SJCRH30 (cell line): ENCODE measurements at regions not wholly inside any gene's neighbourhood (a gene's known extent, or its start where the extent isn't known, plus 50 kb on each side); places are given as distances from the start of the nearest gene placed in this dataset.

Experiments
- DNase-seq, 2 experiments: peaks; one replicate each; pipeline ENCODE4 v3.0.0-alpha.2; 2015 to 2020
- H3K27ac ChIP-seq: fragments of 250-450 bp; sonication (Bioruptor Pico); 2 replicates; pipeline ENCODE4 v1.5.1; 2020; ENCODE audit warnings: mild to moderate bottlenecking, moderate library complexity
- H3K27me3 ChIP-seq: fragments of 250-450 bp; sonication (Bioruptor Pico); 2 replicates; pipeline ENCODE4 v1.5.1; 2020; ENCODE audit warnings: mild to moderate bottlenecking, moderate library complexity
- H3K36me3 ChIP-seq: fragments of 250-450 bp; sonication (Bioruptor Pico); 2 replicates; pipeline ENCODE4 v1.5.1; 2020; ENCODE audit warnings: mild to moderate bottlenecking, moderate library complexity
- H3K4me1 ChIP-seq: fragments of 250-450 bp; sonication (Bioruptor Pico); 2 replicates; pipeline ENCODE4 v1.5.1; 2020; ENCODE audit warnings: mild to moderate bottlenecking, moderate library complexity
- H3K4me3 ChIP-seq: fragments of 250-450 bp; sonication (Bioruptor Pico); 2 replicates; pipeline ENCODE4 v1.5.1; 2020; ENCODE audit warnings: mild to moderate bottlenecking, moderate library complexity
- H3K9me3 ChIP-seq: fragments of 250-450 bp; sonication (Bioruptor Pico); replicated peaks from 2 replicates; pipeline ENCODE4 v1.5.1; 2020; ENCODE audit warnings: mild to moderate bottlenecking, moderate library complexity

DNA sequence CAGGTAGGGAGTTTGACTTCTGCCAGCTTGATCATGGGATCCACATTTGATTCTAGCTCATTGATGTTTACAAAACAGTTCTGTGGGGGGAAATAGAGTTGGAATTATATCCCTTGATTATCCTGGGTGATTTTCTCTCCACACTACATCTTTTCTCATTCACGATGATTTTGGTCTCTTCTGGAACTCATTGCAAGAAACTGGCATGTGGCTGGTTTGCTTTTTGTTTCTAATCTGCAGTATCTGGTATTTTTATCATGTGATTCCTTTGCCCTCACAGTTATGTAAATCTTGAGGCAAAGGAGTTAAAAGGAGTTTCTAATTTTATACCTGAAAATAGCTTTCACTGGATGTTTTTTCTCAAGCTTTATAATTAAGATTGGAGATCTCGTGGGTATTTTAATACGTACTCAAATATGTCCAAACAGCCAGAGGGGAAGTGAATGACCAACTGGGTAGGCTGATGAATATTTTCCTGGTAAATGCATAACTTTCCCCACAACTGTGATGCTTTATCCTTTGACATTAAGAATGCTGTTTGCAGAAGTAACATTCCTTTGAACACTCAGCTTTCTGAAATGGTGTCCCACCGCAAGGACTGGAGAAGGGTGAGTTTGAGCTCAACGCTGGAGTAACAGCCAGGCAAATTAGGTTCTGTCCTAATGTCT, 502.9 kb upstream of the ZEB2 start:
- Histone ChIP-seq H3K27ac (no peak overlapping the region), H3K27me3 (no peaks in the 10 kb centered on the region), H3K9me3 (no peaks in the 10 kb centered on the region; the same call in 1 of the 2 replicates), H3K4me3 (no peak overlapping the region), H3K4me1 (no peaks in the 10 kb centered on the region), H3K36me3 (no peaks in the 10 kb centered on the region)
- DNase-seq, result no peak

GRCh38 chr2:145021962-145022665, 502.2 kb upstream of the ZEB2 start:
- Histone ChIP-seq H3K4me3 (no peak overlapping the region), H3K4me1 (no peaks in the 10 kb centered on the region), H3K27ac (no peak overlapping the region), H3K9me3 (no peaks in the 10 kb centered on the region; the same call in 1 of the 2 replicates), H3K27me3 (no peaks in the 10 kb centered on the region), H3K36me3 (no peaks in the 10 kb centered on the region)
- DNase-seq, result no peak

GRCh38 chr2:145020694-145021093, 500.8 kb upstream of the ZEB2 start:
- H3K27ac ChIP-seq, result no peak overlapping the region
- H3K9me3 ChIP-seq, result no peaks in the 10 kb centered on the region; the same call in 1 of the 2 replicates
- no peak overlapping the region for H3K4me3 ChIP-seq
- no peaks in the 10 kb centered on the region for H3K36me3 ChIP-seq
- no peaks in the 10 kb centered on the region for H3K4me1 ChIP-seq
- H3K27me3 ChIP-seq, result no peaks in the 10 kb centered on the region
- DNase-seq, result no peak

DNA sequence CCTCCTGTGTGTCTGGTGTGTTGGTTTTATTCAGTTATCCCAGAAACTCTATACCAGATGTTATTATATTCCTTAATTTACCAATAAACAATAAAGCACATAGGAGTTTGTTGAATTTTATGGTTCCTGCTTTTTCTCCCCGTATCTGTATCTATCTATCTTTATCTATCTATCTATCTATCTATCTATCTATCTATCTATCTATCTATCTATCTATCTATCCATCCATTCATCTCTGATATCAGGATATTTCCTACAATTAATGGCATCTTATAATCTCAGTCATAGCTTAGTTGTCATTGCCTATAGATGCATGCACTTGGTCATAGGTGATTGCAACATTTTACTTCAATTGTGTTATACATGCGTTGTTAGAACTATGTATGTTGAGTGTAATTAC, 500.2 kb upstream of the ZEB2 start:
- Histone ChIP-seq H3K27me3 (no peaks in the 10 kb centered on the region), H3K36me3 (no peaks in the 10 kb centered on the region), H3K9me3 (no peaks in the 10 kb centered on the region; the same call in 1 of the 2 replicates), H3K27ac (no peak overlapping the region), H3K4me3 (no peak overlapping the region), H3K4me1 (no peaks in the 10 kb centered on the region)
- DNase-seq, result no peak

DNA sequence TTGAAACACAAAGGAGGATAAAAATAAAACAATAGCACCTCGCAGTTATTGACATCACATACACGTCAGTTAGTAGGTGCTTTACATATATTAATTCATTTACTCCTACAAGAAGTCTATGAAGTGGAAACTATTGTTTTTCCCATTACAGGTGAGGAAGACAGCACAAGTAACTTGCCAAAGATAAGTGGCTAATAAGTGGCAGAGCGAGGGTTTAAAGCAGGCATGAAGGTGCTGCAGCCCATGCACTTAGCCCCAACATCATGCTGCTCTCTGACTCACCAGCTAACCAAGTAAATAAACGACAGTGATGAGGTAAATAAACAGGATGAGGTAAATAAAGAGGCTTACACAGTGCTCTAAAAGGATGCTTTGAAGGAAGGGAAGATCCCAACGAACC, 498.6 kb upstream of the ZEB2 start:
- DNase-seq, result no peak
- H3K27ac ChIP-seq, result no peak overlapping the region
- H3K36me3 ChIP-seq, result no peaks in the 10 kb centered on the region
- H3K4me1 ChIP-seq, result no peaks in the 10 kb centered on the region
- H3K27me3 ChIP-seq, result no peaks in the 10 kb centered on the region
- no peak overlapping the region for H3K4me3 ChIP-seq
- no peaks in the 10 kb centered on the region for H3K9me3 ChIP-seq

- no peak for DNase-seq
- Histone ChIP-seq H3K4me3 (no peak overlapping the region), H3K4me1 (no peaks in the 10 kb centered on the region), H3K9me3 (no peaks in the 10 kb centered on the region), H3K36me3 (no peaks in the 10 kb centered on the region), H3K27ac (no peak overlapping the region), H3K27me3 (no peaks in the 10 kb centered on the region)
Observed at GRCh38 chr2:145017149-145017548, 497.2 kb upstream of the ZEB2 start.

- H3K36me3 ChIP-seq, result no peaks in the 10 kb centered on the region
- H3K27ac ChIP-seq, result no peak overlapping the region
- no peaks in the 10 kb centered on the region for H3K27me3 ChIP-seq
- H3K4me1 ChIP-seq, result no peaks in the 10 kb centered on the region
- no peak for DNase-seq
- no peak overlapping the region for H3K4me3 ChIP-seq
- H3K9me3 ChIP-seq, result no peaks in the 10 kb centered on the region
Observed at GRCh38 chr2:145016711-145017110, 496.8 kb upstream of the ZEB2 start.

DNA sequence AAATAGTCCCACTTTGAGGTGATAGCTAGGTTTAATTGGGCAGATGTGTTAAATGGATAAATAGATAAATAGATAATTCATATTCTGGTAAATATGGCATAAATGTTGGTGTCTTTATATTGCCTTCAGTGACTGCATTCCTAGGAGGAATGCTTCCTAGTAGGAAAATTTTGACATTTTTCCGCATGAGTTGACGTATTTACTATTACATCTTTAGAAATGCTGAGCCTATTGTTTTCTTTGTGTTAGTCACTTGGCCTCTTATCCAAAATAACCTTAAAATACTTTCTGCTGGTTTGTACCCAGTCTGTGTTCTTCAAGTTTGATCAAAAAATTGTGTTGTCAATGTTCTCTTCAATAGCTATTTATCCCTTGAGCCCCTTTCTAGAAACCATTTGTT, 495.6 kb upstream of the ZEB2 start:
- H3K36me3 ChIP-seq, result no peaks in the 10 kb centered on the region
- H3K4me3 ChIP-seq, result no peak overlapping the region
- no peaks in the 10 kb centered on the region for H3K4me1 ChIP-seq
- DNase-seq, result no peak
- no peaks in the 10 kb centered on the region for H3K27me3 ChIP-seq
- no peaks in the 10 kb centered on the region for H3K9me3 ChIP-seq
- H3K27ac ChIP-seq, result no peak overlapping the region

- no peaks in the 10 kb centered on the region for H3K27me3 ChIP-seq
- DNase-seq, result no peak
- H3K9me3 ChIP-seq, result no peaks in the 10 kb centered on the region
- no peak overlapping the region for H3K4me3 ChIP-seq
- no peaks in the 10 kb centered on the region for H3K36me3 ChIP-seq
- H3K27ac ChIP-seq, result no peak overlapping the region
- no peaks in the 10 kb centered on the region for H3K4me1 ChIP-seq
Observed at GRCh38 chr2:145012806-145013205, 492.9 kb upstream of the ZEB2 start.

DNA sequence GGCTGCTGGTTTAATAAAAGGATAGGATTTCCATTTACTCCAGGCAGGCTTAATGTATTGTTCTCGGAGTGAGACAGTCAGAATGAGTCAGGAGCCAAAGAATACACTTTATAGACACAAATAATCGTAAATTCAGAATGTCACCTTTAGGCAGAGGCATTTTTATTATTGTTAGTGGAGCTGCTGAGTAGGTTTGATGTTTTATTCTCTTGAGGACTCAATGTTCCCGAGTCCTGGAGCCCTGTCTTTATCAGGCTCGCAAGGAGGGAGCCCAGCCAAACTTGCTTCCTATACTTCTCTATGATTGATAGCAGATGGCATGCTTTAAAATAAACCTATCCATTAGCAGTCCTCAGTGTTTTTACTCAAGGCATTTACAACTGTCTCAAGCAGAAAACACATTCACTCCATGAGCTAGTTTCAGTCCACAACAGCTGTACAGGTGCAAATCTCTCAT, 492.3 kb upstream of the ZEB2 start:
- Histone ChIP-seq H3K4me1 (no peaks in the 10 kb centered on the region), H3K27me3 (no peaks in the 10 kb centered on the region), H3K36me3 (no peaks in the 10 kb centered on the region), H3K4me3 (no peak overlapping the region), H3K27ac (no peak overlapping the region), H3K9me3 (no peaks in the 10 kb centered on the region)
- no peak for DNase-seq

DNA sequence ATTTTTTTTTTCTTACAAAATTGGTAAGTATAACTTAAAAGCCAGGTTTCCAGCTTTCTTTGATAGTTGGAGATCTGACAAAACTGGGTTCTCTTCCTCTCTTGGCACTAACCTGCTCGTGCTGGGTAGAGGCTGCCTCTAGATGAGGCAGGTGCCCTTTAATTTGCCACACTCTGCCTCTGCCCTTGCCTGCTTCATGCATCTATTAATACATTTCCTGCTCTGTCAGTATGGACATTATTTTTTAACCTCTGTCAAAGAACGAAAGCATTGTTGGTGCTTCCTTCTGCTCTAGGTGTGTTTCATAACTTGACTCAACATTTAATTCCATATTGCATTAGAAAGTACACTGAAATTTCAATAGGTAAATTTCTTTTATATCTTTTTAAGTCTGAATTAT, 490.7 kb upstream of the ZEB2 start:
- DNase-seq, result no peak
- Histone ChIP-seq H3K9me3 (no peaks in the 10 kb centered on the region), H3K27me3 (no peaks in the 10 kb centered on the region), H3K4me3 (no peak overlapping the region), H3K27ac (no peak overlapping the region), H3K36me3 (no peaks in the 10 kb centered on the region), H3K4me1 (no peaks in the 10 kb centered on the region)

DNA sequence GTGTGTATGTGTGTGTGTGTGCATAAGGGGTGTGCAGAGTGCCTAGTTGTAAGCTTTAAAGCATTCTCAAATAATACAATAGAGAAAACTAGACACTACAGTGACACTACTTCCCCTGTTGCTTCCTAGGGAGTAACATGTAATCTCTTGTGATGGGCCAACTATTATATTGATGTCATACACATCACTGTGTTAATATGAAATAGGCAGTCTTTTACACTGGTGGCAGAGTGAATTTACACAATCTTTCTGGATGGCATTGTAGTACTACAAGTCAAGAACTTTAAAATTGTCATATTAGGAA, 488.0 kb upstream of the ZEB2 start:
- Histone ChIP-seq H3K27me3 (no peaks in the 10 kb centered on the region), H3K27ac (no peak overlapping the region), H3K4me3 (no peak overlapping the region), H3K4me1 (no peaks in the 10 kb centered on the region), H3K36me3 (no peaks in the 10 kb centered on the region), H3K9me3 (no peaks in the 10 kb centered on the region)
- no peak for DNase-seq

GRCh38 chr2:145007093-145007959, 487.4 kb upstream of the ZEB2 start:
- peak; percentile 3 to 14 for DNase-seq

GRCh38 chr2:145002624-145003023, 482.7 kb upstream of the ZEB2 start:
- no peak overlapping the region for H3K4me3 ChIP-seq
- no peak overlapping the region for H3K27ac ChIP-seq
- H3K9me3 ChIP-seq, result no peaks in the 10 kb centered on the region
- H3K27me3 ChIP-seq, result no peaks in the 10 kb centered on the region
- no peak for DNase-seq
- no peaks in the 10 kb centered on the region for H3K36me3 ChIP-seq
- H3K4me1 ChIP-seq, result peaks cover 9% of the 10 kb centered on the region; the same call in 1 of the 2 replicates

More at GRCh38 chr2:145007093-145007959, 487.4 kb upstream of the ZEB2 start:
- H3K4me3 ChIP-seq, result no peak overlapping the region
- no peaks in the 10 kb centered on the region for H3K36me3 ChIP-seq
- no peaks in the 10 kb centered on the region for H3K9me3 ChIP-seq
- no peaks in the 10 kb centered on the region for H3K4me1 ChIP-seq
- H3K27ac ChIP-seq, result no peak overlapping the region
- H3K27me3 ChIP-seq, result no peaks in the 10 kb centered on the region

DNA sequence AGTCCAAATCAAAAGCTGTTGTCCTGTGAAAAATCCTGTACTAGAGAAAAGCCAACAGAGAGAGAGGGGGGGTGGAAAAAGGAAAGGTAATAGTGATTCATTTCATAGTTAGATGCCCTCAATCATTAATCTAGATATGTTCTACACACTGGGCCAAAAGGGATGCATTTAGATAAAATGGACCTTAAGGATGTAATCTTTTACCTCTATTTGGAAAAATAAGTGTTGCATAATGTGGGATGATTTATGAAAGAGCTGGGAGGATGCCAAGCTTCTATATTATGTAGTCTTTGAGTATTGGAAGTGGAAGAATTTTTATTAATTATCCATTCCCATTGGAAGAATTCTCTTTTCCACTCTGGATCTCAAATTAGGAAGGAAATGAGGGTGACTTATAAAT, 480.5 kb upstream of the ZEB2 start:
- no peaks in the 10 kb centered on the region for H3K9me3 ChIP-seq
- peaks cover 18% of the 10 kb centered on the region for H3K4me1 ChIP-seq
- DNase-seq, result no peak
- no peak overlapping the region for H3K27ac ChIP-seq
- H3K27me3 ChIP-seq, result no peaks in the 10 kb centered on the region
- H3K36me3 ChIP-seq, result no peaks in the 10 kb centered on the region
- H3K4me3 ChIP-seq, result no peak overlapping the region
